LNCaP clone FGC (cell line): ENCODE measurements at regions not wholly inside any gene's neighbourhood (a gene's known extent, or its start where the extent isn't known, plus 50 kb on each side); places are given as distances from the start of the nearest gene placed in this dataset.

Experiments
- DNase-seq: peaks from one replicate; pipeline ENCODE4 v3.0.0-alpha.2; 2011; ENCODE audit warnings: low read depth
- H3K4me3 ChIP-seq: 2 replicates; pipeline ENCODE4 v1.5.1; 2011; ENCODE audit warnings: mild to moderate bottlenecking, low read depth, low read length, control low read depth
- TF ChIP-seq, protein P1 (sequence below): IDR thresholded peaks from 2 replicates; pipeline ENCODE4 v1.5.1; 2012; ENCODE audit warnings: mild to moderate bottlenecking; ENCODE audit not compliant: control insufficient read depth, insufficient read depth; ENCODE audit errors: extremely low read depth

DNA sequence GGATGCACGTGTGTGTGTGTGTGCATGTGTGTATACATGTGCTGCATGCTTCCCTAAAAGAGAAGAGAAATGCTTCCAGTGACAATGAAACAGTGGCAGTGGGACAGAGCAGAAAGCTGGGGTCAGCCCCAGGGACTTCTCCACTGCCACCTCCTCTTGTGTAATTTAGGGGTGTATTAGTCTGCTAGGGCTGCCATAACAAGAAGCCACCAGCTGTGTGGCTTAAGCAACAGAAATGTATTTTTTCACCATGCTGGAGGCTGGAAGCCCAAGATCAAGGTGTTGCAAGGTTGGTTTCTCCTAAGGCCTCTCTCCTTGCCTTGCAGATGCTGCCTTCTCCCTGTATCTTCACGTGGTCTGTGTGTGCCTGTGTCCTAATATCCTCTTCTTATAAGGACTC, 190.5 kb downstream of the CXCL12 start:
- TF ChIP-seq, protein P1, sequence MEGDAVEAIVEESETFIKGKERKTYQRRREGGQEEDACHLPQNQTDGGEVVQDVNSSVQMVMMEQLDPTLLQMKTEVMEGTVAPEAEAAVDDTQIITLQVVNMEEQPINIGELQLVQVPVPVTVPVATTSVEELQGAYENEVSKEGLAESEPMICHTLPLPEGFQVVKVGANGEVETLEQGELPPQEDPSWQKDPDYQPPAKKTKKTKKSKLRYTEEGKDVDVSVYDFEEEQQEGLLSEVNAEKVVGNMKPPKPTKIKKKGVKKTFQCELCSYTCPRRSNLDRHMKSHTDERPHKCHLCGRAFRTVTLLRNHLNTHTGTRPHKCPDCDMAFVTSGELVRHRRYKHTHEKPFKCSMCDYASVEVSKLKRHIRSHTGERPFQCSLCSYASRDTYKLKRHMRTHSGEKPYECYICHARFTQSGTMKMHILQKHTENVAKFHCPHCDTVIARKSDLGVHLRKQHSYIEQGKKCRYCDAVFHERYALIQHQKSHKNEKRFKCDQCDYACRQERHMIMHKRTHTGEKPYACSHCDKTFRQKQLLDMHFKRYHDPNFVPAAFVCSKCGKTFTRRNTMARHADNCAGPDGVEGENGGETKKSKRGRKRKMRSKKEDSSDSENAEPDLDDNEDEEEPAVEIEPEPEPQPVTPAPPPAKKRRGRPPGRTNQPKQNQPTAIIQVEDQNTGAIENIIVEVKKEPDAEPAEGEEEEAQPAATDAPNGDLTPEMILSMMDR = no peak
- DNase-seq = no peak

DNA sequence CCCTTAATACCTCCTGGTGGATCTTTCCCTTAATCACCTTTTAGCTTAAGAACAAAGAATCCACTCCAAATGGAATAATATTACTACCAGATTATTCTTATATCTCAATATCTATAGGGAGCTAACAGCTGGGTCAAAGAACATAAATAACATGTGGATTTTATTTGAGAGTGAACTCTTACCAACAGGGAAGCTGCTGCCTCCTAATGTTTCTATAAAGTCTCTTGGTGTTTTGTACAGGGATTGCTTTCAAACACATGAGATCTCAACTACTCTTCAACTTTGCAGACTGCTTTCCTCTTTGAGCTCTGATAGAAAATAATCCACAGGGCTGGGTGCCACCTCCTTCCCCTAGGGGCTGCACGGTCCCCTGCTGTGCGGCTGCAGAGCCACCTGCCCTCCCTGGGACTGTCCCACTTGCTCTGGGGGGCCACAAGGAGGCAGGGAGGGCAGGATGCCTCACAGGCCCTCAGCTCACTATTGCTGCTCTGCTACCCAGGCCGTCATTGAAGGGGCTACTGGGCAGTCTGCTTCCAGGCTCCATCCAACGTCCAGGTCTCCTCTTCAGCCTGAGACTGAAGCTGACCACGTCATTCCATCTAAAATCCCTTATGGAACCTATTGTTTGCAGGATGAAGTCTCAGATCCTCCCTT, 191.2 kb downstream of the CXCL12 start:
- no peak overlapping the region for H3K4me3 ChIP-seq
- no peak for DNase-seq
- TF ChIP-seq, protein P1 = no peak

More for the DNA sequence above, 190.5 kb downstream of the CXCL12 start:
- no peak overlapping the region for H3K4me3 ChIP-seq

DNA sequence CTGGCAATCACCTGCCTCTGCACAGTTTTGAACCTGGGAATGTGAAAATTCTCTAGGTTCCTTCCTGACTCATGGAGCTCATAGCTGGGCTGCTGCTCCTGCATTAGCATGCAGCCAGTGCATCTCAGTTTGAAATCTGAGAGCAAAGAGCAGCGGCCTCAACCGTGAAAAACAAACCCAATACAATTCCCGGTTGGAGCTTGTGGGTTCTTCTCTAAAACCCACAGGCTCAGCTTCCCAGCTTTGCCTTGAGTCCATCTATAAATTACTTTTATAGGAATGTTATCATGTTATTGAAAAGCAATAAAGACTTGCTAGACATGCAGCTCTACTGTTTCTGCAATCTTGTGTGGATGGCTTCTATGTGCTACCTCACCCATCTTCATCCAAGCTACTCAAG, 191.7 kb downstream of the CXCL12 start:
- no peak overlapping the region for H3K4me3 ChIP-seq
- TF ChIP-seq, protein P1 = no peak
- no peak for DNase-seq

DNA sequence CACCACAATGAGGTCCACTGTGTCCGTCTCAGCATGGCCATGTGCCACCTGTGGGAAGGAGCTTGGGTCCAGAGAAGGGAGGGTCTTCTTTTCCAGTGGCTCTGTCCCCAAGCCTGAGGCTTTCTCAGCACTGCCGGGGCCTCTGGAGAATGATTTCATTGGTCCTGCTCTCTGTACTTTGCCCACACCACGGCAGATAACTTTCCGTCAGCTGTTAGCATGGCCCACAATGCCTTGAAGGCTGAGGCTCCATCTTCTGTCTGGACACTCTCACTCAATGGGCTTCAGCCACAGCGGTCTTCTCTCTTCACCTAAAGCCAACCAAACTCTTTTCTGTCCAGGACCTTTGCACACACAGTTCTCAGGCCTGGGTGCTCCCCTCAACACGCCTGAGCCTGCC, 192.5 kb downstream of the CXCL12 start:
- H3K4me3 ChIP-seq = no peak overlapping the region
- DNase-seq = no peak
- TF ChIP-seq, protein P1 = no peak

DNA sequence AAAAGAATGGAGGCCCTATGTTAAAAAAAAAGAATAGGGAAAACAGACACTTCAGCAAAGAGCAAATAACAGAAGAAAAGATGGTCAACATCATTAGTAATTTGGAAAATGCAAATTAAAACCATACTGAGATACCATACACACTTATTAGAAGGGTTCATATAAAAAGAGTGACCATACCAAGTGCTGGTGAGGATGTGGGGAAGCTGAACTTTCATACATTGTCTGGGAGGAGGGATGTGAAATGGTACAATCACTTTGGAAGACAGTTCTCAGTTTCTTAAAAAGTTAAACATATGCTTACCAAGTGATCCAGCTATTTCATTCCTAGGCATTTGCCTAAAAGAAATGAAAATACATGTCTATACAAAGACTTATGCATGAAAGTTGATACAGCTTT, 194.4 kb downstream of the CXCL12 start:
- TF ChIP-seq, protein P1 = no peak

DNA sequence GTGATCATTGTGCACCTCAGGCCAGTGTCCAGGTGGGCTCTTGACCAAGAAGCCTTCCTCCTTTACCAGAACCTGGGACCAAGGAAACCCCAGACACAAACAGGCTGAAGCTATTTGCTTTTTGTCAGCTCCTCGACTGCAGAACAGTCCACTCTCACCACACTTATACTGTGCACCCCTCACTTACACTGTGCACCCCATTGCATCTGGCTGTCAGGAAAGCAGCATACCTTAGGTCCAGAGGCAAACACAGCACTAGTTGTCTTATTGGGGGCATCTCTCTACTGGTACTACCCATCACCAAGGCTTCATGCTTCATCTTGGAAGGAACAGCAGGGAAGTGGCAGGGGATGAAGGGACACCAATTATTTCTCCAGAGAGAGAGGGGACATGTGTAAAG, 198.1 kb downstream of the CXCL12 start:
- TF ChIP-seq, protein P1 = no peak
- DNase-seq = no peak
- H3K4me3 ChIP-seq = no peak overlapping the region

More for the DNA sequence above, 194.4 kb downstream of the CXCL12 start:
- H3K4me3 ChIP-seq = no peak overlapping the region
- no peak for DNase-seq

DNA sequence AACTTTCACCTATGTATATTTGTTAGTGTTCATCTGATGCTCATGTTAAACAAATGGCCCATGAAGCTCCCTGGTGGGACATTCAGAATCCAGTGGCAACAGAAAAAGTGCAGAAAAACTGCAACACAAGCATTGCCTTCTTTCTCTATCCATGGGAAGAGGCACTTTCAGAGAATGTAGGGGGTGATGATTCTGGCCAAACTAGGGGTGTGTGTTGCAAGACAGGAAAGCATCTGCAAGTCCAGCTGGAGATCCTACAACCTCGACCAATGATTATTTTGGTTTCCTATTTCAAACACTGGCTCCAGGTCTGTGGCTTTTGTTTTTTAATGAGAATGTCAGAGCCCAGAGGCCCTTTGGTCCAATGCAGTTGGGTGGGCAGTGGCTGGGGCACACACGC, 198.7 kb downstream of the CXCL12 start:
- DNase-seq = no peak
- H3K4me3 ChIP-seq = no peak overlapping the region
- TF ChIP-seq, protein P1 = no peak
